Stomach smooth muscle (tissue), 2 donors: ENCODE measurements at regions not wholly inside any gene's neighbourhood (a gene's known extent, or its start where the extent isn't known, plus 50 kb on each side); places are given as distances from the start of the nearest gene placed in this dataset.

Experiments
- H3K27ac ChIP-seq: one replicate; pipeline ENCODE4 v1.7.0; 2013; ENCODE audit warnings: mild to moderate bottlenecking, low read length, inconsistent platforms
- H3K27me3 ChIP-seq, 2 donors: one replicate each; pipeline ENCODE4 v1.7.0; 2013; ENCODE audit warnings: low read length in 2 of 2; ENCODE audit not compliant: insufficient read depth in 2 of 2, control insufficient read depth in 1 of 2
- H3K36me3 ChIP-seq, 2 donors: one replicate each; pipeline ENCODE4 v1.7.0; 2013; ENCODE audit warnings: low read length in 2 of 2; ENCODE audit not compliant: control insufficient read depth in 2 of 2, insufficient read depth in 2 of 2
- H3K4me1 ChIP-seq: one replicate; pipeline ENCODE4 v1.7.0; 2013; ENCODE audit warnings: low read length; ENCODE audit not compliant: control insufficient read depth, insufficient read depth
- H3K4me3 ChIP-seq, 2 donors: one replicate each; pipeline ENCODE4 v1.7.0; 2013; ENCODE audit warnings: low read length in 2 of 2
- H3K9ac ChIP-seq, 2 donors: one replicate each; pipeline ENCODE4 v1.7.0; 2013; ENCODE audit warnings: low read length in 2 of 2, mild to moderate bottlenecking in 1 of 2
- H3K9me3 ChIP-seq, 2 donors: one replicate each; pipeline ENCODE4 v1.7.0; 2013; ENCODE audit warnings: low read length in 2 of 2; ENCODE audit not compliant: control insufficient read depth in 2 of 2
- donor health status: healthy.
- donor health status: Pancreatic carcinoma.

DNA sequence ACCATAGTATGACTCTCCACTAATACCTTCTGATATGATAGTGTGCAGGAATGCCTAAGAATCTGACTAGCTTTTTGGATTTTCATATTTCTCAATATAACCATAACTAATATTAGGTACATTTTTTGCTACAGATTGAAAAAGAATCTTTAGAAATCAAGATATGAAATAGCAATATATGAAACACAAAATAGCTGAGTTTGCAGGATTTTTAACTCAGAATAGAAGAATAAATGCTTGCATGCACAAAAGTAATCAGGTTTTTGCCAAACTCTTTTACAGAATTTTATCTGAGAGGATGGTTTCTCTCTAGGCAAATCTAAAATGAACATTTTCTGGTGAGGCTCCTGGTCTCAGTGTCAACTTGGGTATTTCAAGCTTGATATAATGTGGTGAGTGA lies 402.6 kb downstream of the TMEM232 start:
- Histone ChIP-seq H3K4me1 (no peaks in the 10 kb centered on the region), H3K9me3 (no peaks in the 10 kb centered on the region), H3K9ac (no peak overlapping the region), H3K36me3 (no peaks in the 10 kb centered on the region), H3K27ac (no peak overlapping the region), H3K4me3 (no peak overlapping the region), H3K27me3 (no peaks in the 10 kb centered on the region)

DNA sequence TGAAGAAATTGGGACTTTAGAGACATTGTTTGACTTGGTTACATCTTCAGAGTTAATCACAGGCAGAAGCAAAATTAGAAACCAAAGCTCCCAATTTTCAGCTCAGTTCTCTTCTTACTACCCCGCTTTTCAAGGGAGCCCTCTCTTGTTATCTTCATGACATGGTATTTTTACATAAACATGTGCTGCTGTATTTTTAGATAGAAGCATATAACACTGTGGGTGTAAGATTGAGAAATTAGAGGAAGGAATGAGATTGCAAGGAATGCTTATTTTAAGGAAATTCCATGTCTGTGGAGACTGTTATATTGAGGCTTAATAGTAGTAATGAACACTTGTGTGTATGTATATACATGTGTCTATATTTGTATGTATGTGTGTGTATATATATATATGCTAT lies 401.6 kb downstream of the TMEM232 start:
- Histone ChIP-seq H3K36me3 (no peaks in the 10 kb centered on the region), H3K4me1 (no peaks in the 10 kb centered on the region), H3K9me3 (no peaks in the 10 kb centered on the region), H3K4me3 (no peak overlapping the region), H3K9ac (no peak overlapping the region), H3K27me3 (no peaks in the 10 kb centered on the region), H3K27ac (no peak overlapping the region)

DNA sequence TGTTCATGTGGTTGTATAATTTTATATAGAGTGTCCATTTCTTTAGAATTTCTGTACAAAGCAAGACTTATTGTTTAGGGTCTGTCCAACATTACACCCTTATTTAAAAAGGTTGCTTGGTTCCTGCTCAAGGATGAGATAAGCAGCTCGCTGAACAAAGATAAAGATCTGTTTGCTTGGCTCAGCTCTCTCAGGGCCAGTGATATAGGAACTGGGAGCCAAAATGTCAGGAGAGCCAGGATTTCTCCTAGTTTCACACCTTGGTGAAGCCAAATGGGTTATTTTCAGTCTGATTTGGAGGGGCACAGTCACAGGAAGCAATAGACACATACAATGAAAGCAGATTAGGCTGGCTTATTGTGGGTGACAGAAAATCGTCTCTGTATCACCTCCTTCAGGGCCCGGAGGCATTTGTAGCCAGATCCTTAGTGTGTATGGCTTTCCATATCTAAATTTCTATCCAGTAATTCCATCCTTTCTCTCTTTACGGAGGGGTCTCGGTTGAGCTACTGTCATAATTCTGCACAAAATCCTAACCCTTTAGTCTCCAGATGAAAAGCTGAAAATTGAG lies 396.4 kb downstream of the TMEM232 start:
- Histone ChIP-seq H3K9ac (no peak overlapping the region), H3K27me3 (no peaks in the 10 kb centered on the region), H3K9me3 (no peaks in the 10 kb centered on the region), H3K36me3 (no peaks in the 10 kb centered on the region), H3K4me1 (no peaks in the 10 kb centered on the region), H3K4me3 (no peak overlapping the region), H3K27ac (no peak overlapping the region)

DNA sequence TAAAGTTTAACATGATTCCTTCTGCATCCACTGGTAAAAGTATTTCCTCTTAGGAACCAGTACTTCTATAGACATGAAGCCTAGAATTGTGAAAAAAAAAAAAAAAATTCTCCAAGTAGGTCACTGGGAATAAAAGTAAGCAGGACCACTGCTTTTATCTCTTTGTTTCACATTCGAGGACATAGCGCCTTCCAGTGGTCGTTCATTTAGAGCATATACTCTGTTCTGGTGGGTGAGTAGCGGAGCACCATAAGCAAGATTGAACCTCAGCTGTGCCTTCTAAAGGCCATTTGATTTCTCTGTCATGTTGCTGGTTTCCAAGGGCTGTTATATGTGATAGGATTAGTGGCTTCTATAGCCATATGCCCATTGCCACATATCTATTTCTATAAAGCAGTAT lies 393.1 kb downstream of the TMEM232 start:
- Histone ChIP-seq H3K9ac (no peak overlapping the region), H3K4me1 (peaks cover 2% of the 10 kb centered on the region), H3K27ac (no peak overlapping the region), H3K27me3 (no peaks in the 10 kb centered on the region), H3K36me3 (no peaks in the 10 kb centered on the region), H3K9me3 (no peaks in the 10 kb centered on the region), H3K4me3 (no peak overlapping the region)

DNA sequence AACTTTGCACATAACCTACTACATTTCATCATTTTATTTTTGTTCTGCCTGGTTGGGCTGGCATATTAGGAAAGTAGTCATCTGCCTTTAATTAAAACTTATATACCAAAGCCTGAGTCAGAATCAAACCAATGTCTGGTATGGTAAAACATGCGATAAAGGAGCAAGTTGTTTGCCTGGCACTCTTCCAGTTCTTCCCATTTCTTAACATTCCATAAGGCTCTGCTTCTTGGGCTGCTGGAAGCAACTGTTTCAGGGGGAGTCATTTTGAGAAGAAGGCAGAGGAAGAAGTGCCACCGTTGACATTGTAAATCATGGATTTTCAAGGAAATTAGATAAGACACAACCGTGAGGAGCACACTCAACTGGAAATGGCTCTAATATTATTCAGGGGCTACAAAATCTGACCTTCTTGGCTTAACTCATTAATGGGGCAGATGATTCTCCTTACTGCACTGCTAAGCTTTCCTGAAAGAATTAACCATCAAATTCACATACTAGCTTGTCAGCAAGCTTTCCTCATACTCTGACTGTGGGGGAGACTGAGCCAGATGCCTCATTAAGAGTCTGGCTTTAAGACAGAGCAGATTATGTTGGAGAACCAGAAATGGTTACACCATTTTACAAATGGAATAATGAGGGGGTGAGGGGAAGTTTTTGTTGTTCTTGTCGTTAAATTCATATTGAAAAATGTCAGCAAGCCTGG lies 391.0 kb downstream of the TMEM232 start:
- H3K27me3 ChIP-seq = no peaks in the 10 kb centered on the region
- no peak overlapping the region for H3K4me3 ChIP-seq
- peaks cover 3% of the 10 kb centered on the region for H3K4me1 ChIP-seq
- H3K36me3 ChIP-seq = no peaks in the 10 kb centered on the region
- no peak overlapping the region for H3K27ac ChIP-seq
- no peak overlapping the region for H3K9ac ChIP-seq
- no peaks in the 10 kb centered on the region for H3K9me3 ChIP-seq

DNA sequence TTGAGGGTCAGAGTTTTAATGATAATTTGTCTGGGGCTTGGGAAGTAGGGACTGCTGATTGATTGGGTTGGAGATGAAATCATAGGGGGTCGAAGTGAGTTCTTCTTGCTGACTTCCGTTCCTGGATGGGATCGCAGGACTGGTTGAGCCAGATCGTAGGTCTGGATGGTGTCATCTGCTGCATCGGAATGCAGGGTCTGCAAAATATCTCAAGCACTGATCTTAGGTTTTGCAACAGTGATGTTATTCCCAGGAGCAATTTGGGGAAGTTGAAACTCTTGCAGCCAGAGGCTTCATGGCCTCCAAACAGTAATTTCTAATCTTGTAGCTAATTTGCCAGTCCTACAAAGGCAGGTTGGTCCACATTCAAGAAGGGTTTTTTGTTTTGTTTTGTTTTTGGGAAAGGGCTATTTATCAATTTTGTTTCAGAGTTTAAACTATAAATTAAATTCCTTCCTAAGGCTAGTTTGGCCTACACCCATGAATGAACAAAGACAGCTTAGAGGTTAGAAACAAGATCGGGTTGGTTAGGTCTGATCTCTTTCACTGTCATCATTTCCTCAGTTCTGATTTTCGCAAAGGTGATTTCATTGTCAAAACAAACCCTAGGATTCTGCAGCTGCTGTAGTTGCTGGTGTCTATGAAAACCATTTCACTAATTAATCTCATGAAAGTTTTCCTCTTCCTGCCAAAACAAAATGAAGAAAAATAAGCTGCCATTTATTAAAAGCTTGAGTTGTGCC lies 388.0 kb downstream of the TMEM232 start:
- H3K27ac ChIP-seq = no peak overlapping the region
- H3K9ac ChIP-seq = no peak overlapping the region
- H3K4me1 ChIP-seq = peaks cover 3% of the 10 kb centered on the region
- H3K9me3 ChIP-seq = no peaks in the 10 kb centered on the region
- H3K27me3 ChIP-seq = no peaks in the 10 kb centered on the region
- H3K4me3 ChIP-seq = no peak overlapping the region
- H3K36me3 ChIP-seq = no peaks in the 10 kb centered on the region

DNA sequence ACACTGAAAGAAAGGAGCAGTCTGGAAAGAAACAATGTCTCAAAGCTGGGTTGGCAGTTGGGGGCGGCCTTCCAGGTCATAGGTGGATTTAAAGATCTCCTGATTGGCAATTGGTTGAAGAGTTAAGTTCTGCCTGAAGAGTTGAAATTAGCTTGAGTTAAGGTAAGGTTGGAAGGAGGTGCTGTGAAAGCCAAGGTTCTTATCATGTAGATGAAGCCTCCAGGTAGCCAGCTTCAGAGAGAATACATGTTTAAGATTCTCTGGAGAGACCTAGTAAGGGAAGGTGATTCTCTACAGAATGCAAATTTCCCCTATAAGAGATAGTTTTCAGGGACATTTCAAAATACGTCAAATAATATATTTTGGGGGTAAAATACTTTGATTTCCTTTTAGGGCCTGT lies 387.1 kb downstream of the TMEM232 start:
- no peak overlapping the region for H3K27ac ChIP-seq
- H3K4me1 ChIP-seq = peaks cover 3% of the 10 kb centered on the region
- H3K4me3 ChIP-seq = no peak overlapping the region
- H3K27me3 ChIP-seq = no peaks in the 10 kb centered on the region
- no peak overlapping the region for H3K9ac ChIP-seq
- no peaks in the 10 kb centered on the region for H3K9me3 ChIP-seq
- H3K36me3 ChIP-seq = no peaks in the 10 kb centered on the region

DNA sequence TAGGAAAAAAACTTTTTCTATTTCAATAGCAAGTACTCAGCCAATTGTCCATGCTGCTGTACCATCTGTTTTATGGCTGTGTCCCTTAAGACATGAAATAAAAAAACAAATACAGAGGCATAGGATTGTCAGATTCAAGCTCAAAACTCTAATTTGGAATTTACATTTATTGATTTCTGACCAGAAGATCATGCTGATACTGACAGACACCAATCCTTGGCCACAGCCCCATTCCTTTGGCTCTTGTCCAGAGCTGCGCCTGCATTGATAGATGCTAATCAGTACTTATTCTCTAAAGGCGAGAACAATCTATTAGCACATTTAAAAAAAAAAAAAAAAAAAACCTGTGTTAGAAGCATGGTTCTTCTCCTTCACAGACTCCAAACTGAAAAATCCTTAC lies 384.6 kb downstream of the TMEM232 start:
- no peak overlapping the region for H3K9ac ChIP-seq
- no peaks in the 10 kb centered on the region for H3K9me3 ChIP-seq
- no peaks in the 10 kb centered on the region for H3K27me3 ChIP-seq
- no peaks in the 10 kb centered on the region for H3K36me3 ChIP-seq
- peaks cover 3% of the 10 kb centered on the region for H3K4me1 ChIP-seq
- no peak overlapping the region for H3K27ac ChIP-seq
- H3K4me3 ChIP-seq = no peak overlapping the region

DNA sequence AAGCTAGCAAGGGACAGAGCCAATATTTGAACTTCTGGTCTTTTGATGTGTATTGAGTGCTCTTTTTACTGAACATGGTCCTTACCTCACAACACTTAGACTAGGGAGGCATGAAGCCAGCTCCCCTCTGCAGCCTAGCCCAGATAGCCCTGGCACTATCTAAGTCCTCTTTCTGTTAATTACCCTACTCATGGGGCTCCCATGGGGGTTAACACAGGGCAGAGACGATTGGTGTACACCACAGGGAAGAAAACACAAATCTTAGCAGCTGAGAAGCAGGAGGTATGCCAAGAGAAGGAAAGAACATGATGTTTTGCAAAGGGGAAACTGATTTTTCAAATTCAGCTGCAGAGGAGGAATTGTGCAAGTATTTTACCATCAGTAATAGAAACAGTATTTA lies 383.8 kb downstream of the TMEM232 start:
- peaks cover 3% of the 10 kb centered on the region for H3K4me1 ChIP-seq
- no peak overlapping the region for H3K9ac ChIP-seq
- no peaks in the 10 kb centered on the region for H3K36me3 ChIP-seq
- H3K9me3 ChIP-seq = no peaks in the 10 kb centered on the region
- no peak overlapping the region for H3K4me3 ChIP-seq
- H3K27ac ChIP-seq = no peak overlapping the region
- H3K27me3 ChIP-seq = no peaks in the 10 kb centered on the region

DNA sequence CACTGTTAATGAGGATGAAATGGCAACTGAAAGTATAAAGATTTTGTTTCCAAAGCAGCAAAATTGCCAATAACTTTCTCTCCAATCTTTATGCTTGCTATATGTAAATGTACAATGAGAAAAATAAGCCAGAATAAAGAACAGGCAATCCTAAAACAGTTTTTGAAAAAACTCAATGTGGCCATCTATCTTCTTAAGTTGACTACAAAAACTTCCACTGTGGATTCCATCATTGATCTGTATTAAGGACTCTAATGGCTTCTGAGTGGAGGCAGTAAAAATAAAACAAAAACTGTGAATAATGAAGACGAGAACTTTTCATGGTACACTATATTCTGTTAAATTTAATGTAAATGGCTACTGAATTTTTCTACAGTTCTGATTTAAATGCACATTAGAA lies 382.9 kb downstream of the TMEM232 start:
- Histone ChIP-seq H3K4me1 (no peaks in the 10 kb centered on the region), H3K4me3 (no peak overlapping the region), H3K27ac (no peak overlapping the region), H3K27me3 (no peaks in the 10 kb centered on the region), H3K9ac (no peak overlapping the region), H3K36me3 (no peaks in the 10 kb centered on the region), H3K9me3 (no peaks in the 10 kb centered on the region)

DNA sequence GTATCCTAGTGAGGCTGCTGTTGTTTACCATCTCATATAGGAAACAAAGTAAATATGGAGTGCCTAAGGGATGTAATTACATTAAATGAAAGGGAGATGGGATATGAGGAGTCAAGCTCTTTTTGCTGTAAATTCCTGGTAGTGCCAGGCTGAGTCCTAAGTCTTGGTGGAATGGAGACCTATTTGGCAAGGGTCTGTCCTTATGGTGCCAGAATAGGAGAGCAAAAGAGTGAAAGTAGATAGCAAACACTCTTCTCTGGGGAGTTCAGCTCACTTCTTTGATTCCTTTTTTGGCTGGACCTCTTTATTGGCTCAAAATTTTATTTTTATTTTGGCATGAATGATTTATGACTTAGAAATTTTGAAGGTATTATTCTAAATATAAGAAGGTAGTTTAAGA lies 380.8 kb downstream of the TMEM232 start:
- Histone ChIP-seq H3K4me1 (no peaks in the 10 kb centered on the region), H3K36me3 (no peaks in the 10 kb centered on the region), H3K9ac (no peak overlapping the region), H3K27ac (no peak overlapping the region), H3K27me3 (no peaks in the 10 kb centered on the region), H3K4me3 (no peak overlapping the region), H3K9me3 (no peaks in the 10 kb centered on the region)
